Mammary epithelial cell (primary cell): ENCODE measurements at regions not wholly inside any gene's neighbourhood (a gene's known extent, or its start where the extent isn't known, plus 50 kb on each side); places are given as distances from the start of the nearest gene placed in this dataset.

Source experiments
- CTCF ChIP-seq, 2 donors: IDR thresholded peaks in 1 of 2; conservative IDR thresholded peaks in 1 of 2; 2 replicates each; pipeline ENCODE4 v1.5.1; 2011 to 2012; ENCODE audit warnings: inconsistent platforms in 2 of 2, low read length in 2 of 2, mild to moderate bottlenecking in 2 of 2, control low read depth in 1 of 2, low read depth in 1 of 2; ENCODE audit not compliant: insufficient read depth in 1 of 2; ENCODE audit errors: extremely low read depth in 1 of 2
- EZH2 ChIP-seq: IDR thresholded peaks from 2 replicates; pipeline ENCODE4 v1.6.1; 2012; ENCODE audit warnings: low read length, inconsistent platforms, borderline replicate concordance

GRCh38 chr10:2782950-2783349 is 284.4 kb upstream of the PFKP start:
- TF ChIP-seq CTCF (conservative IDR thresholded peaks at IDR 0.05 in 1 of 2, IDR thresholded peaks at IDR 0.05 in 1 of 2; ENCODE audit: extremely low read depth in 1 of 2, insufficient read depth in 1 of 2, low read depth in 1 of 2, low read length in 2 of 2) (no peak), EZH2 (no peak)
